ENCODE measurements at regions not wholly inside any gene's neighbourhood (a gene's known extent, or its start where the extent isn't known, plus 50 kb on each side); places are given as distances from the start of the nearest gene placed in this dataset.

GRCh38 chr2:189327879-189328847 is 113.1 kb upstream of the WDR75 start:
- TF ChIP-seq POLR2A (IDR thresholded peaks at IDR 0.05) (no peak), CTCF (IDR thresholded peaks at IDR 0.05) (no peak)

All from esophagus squamous epithelium (tissue), 4 donors.